Tibial artery (tissue), 4 donors: ENCODE measurements at regions not wholly inside any gene's neighbourhood (a gene's known extent, or its start where the extent isn't known, plus 50 kb on each side); places are given as distances from the start of the nearest gene placed in this dataset.

Source experiments
- DNase-seq, 2 donors: peaks; one replicate each; pipeline ENCODE4 v3.0.0-alpha.2; 2019
- H3K27ac ChIP-seq, 2 donors: fragments of 200-600 bp; sonication (generic) in 1 of 2; 1 replicate in 1 of 2; 2 replicates in 1 of 2; pipeline ENCODE4 v1.5.1; 2018 to 2019; ENCODE audit warnings: mild to moderate bottlenecking in 1 of 2
- H3K27me3 ChIP-seq, 2 donors: fragments of 200-600 bp; sonication (generic) in 1 of 2; one replicate each; pipeline versions ENCODE4 v1.5.1 to v1.6.0; 2016 to 2019
- H3K36me3 ChIP-seq, 3 donors: fragments of 200-600 bp; sonication (generic) in 2 of 3; one replicate each; pipeline ENCODE4 v1.5.1; 2016 to 2019; ENCODE audit warnings: mild to moderate bottlenecking in 2 of 3
- H3K4me1 ChIP-seq, 4 donors: fragments of 200-600 bp; sonication (generic) in 2 of 4; 1 replicate in 3 of 4; 2 replicates in 1 of 4; pipeline ENCODE4 v1.5.1; 2016 to 2019
- H3K4me3 ChIP-seq, 2 donors: fragments of 200-600 bp; sonication (generic) in 1 of 2; 1 replicate in 1 of 2; 2 replicates in 1 of 2; pipeline ENCODE4 v1.5.1; 2018 to 2019; ENCODE audit warnings: mild to moderate bottlenecking in 2 of 2
- H3K9me3 ChIP-seq, 3 donors: fragments of 200-600 bp; sonication (generic) in 1 of 3; one replicate each; pipeline ENCODE4 v1.5.1; 2016 to 2019
- intact Hi-C: fragments of 100-400 bp; cut with DNase I; formaldehyde crosslinking; loops from one replicate; pipeline ENCODE4 v1.15.0; 2023; ENCODE audit warnings: low total_unique reads
- TF ChIP-seq, protein P1 (sequence below), 2 experiments: fragments of 200-600 bp in 1 of 2; fragments of 450-650 bp in 1 of 2; IDR thresholded peaks; one replicate each; pipeline ENCODE4 v1.5.1; 2017 to 2019; ENCODE audit warnings: antibody characterized with exemption in 2 of 2, mild to moderate bottlenecking in 1 of 2, moderate library complexity in 1 of 2

DNA sequence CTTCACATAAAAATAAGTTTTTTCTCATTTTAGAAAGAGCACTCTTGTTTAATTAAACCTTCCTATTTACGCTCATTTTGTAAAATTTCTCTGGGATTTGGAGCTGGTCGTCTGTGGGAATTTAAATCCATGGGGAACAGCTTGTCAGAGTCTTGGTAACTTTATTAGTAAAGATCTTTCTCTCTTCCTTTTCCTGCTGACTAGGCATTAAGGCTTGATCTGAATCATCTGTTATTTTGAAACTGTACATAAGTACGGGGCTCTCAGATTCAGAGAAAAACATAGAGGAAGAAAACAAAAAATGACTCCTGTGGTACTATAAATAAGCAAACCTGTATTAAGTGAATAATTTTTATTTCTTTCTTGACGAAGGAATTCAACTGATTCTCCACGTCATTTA is 150.2 kb downstream of the ST6GAL2 start:
- H3K27ac ChIP-seq: no peak overlapping the region
- TF ChIP-seq, protein P1, sequence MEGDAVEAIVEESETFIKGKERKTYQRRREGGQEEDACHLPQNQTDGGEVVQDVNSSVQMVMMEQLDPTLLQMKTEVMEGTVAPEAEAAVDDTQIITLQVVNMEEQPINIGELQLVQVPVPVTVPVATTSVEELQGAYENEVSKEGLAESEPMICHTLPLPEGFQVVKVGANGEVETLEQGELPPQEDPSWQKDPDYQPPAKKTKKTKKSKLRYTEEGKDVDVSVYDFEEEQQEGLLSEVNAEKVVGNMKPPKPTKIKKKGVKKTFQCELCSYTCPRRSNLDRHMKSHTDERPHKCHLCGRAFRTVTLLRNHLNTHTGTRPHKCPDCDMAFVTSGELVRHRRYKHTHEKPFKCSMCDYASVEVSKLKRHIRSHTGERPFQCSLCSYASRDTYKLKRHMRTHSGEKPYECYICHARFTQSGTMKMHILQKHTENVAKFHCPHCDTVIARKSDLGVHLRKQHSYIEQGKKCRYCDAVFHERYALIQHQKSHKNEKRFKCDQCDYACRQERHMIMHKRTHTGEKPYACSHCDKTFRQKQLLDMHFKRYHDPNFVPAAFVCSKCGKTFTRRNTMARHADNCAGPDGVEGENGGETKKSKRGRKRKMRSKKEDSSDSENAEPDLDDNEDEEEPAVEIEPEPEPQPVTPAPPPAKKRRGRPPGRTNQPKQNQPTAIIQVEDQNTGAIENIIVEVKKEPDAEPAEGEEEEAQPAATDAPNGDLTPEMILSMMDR (IDR thresholded peaks at IDR 0.05): no peak
- intact Hi-C loops: no loop called here
- no peak overlapping the region for H3K4me3 ChIP-seq
- no peaks in the 10 kb centered on the region for H3K36me3 ChIP-seq
- no peak for DNase-seq
- no peaks in the 10 kb centered on the region for H3K27me3 ChIP-seq
- peaks cover 0 to 5% (median 0%) of the 10 kb centered on the region in 3 donors for H3K9me3 ChIP-seq
- H3K4me1 ChIP-seq: no peaks in the 10 kb centered on the region

DNA sequence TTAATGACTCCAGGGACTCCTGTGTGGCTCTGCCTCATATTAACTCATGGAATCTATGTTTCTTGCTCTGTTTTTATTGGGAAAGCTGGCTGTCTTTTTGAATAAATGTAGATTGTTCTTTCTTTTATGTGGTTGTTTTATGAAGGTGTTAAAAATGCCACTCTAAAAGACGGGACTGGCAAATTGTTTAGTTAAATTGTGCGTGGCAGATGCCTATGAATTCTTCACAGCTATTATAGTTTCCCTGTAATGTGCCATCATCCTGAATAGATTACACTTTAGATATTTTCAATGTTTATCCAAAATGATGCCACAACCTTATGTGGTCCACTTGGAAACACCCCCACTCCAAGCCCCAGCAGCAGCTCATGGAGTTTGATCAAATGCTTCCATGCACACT is 149.7 kb downstream of the ST6GAL2 start:
- H3K36me3 ChIP-seq: no peaks in the 10 kb centered on the region
- TF ChIP-seq, protein P1 (IDR thresholded peaks at IDR 0.05): no peak
- no peaks in the 10 kb centered on the region for H3K27me3 ChIP-seq
- no peaks in the 10 kb centered on the region for H3K4me1 ChIP-seq
- no peak for DNase-seq
- no peak overlapping the region for H3K27ac ChIP-seq
- intact Hi-C loops: no loop called here
- peaks cover 0 to 5% (median 0%) of the 10 kb centered on the region in 3 donors for H3K9me3 ChIP-seq
- H3K4me3 ChIP-seq: no peak overlapping the region

DNA sequence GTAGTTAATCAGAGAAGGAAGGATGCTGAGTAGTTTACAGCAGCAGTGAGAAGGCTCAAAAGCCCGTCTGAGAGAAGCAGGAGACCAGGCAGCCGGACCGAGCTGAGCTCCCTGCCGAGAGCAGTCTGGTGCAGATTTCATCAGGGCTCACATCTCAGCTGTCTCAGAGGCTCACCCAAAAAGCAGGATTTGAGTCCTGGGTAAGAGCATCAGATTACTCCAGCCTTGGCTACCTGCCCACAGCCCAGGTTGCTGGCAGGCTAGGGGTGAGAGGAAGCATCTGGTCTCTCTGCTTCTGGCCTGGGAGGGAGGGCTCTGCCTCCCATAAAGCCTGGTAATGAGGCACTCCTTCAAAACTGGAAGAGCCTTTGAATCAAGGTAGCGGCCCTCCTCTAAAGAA is 140.5 kb downstream of the ST6GAL2 start:
- intact Hi-C loops: no loop called here
- no peaks in the 10 kb centered on the region for H3K4me1 ChIP-seq
- H3K9me3 ChIP-seq: no peaks in the 10 kb centered on the region
- no peaks in the 10 kb centered on the region for H3K27me3 ChIP-seq
- no peak overlapping the region for H3K27ac ChIP-seq
- DNase-seq: no peak
- no peak overlapping the region for H3K4me3 ChIP-seq
- H3K36me3 ChIP-seq: no peaks in the 10 kb centered on the region
- TF ChIP-seq, protein P1 (IDR thresholded peaks at IDR 0.05): no peak

DNA sequence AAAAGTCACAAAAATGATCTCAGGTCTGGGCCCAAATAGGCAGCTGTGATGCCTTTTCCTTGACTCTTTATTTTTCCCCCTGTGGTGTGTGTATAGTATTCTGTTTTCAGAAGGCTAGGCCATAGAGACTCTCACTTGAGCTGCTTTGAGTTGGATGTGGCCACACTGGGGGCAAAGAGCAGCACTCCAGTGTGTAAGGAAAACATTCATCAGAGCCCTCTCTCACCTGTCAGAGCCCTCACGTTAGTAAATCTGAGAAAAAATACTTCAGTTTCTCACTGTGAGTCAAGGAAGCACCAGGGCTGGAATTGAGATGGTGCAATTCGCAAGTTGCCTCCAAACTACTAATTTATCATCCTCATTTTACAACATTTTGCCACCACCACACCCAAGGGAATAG is 136.1 kb downstream of the ST6GAL2 start:
- Histone ChIP-seq H3K36me3 (no peaks in the 10 kb centered on the region), H3K4me3 (no peak overlapping the region), H3K4me1 (no peaks in the 10 kb centered on the region), H3K27ac (no peak overlapping the region), H3K27me3 (no peaks in the 10 kb centered on the region), H3K9me3 (no peaks in the 10 kb centered on the region)
- TF ChIP-seq, protein P1 (IDR thresholded peaks at IDR 0.05): no peak
- intact Hi-C loops: no loop called here
- no peak for DNase-seq
